HepG2 (cell line): ENCODE measurements at regions not wholly inside any gene's neighbourhood (a gene's known extent, or its start where the extent isn't known, plus 50 kb on each side); places are given as distances from the start of the nearest gene placed in this dataset.

Experiments used
- POLR2A ChIP-seq, 2 experiments: IDR thresholded peaks; 2 replicates each; pipeline ENCODE4 v1.6.1; 2011; ENCODE audit warnings: low read depth in 2 of 2, low read length in 2 of 2, mild to moderate bottlenecking in 1 of 2, moderate library complexity in 1 of 2; ENCODE audit not compliant: insufficient read depth in 1 of 2
- TRIM24 ChIP-seq: sonication (generic); formaldehyde crosslinking; IDR thresholded peaks from 2 replicates; pipeline ENCODE4 v1.8.0; 2022; ENCODE audit warnings: mild to moderate bottlenecking, missing genetic modification reagents
- TF ChIP-seq, protein P1 (sequence below), 2 experiments: sonication (generic) in 1 of 2; formaldehyde crosslinking in 1 of 2; IDR thresholded peaks; 2 replicates each; pipeline versions ENCODE4 v1.4.0 to v1.6.1; 2018 to 2020; ENCODE audit warnings: missing genetic modification reagents in 2 of 2, borderline replicate concordance in 1 of 2, low read depth in 1 of 2, mild to moderate bottlenecking in 1 of 2, missing biosample characterization in 1 of 2
- TF ChIP-seq, protein P2 (sequence below): IDR thresholded peaks from 2 replicates; pipeline ENCODE4 v1.6.1; 2012; ENCODE audit warnings: inconsistent platforms

DNA sequence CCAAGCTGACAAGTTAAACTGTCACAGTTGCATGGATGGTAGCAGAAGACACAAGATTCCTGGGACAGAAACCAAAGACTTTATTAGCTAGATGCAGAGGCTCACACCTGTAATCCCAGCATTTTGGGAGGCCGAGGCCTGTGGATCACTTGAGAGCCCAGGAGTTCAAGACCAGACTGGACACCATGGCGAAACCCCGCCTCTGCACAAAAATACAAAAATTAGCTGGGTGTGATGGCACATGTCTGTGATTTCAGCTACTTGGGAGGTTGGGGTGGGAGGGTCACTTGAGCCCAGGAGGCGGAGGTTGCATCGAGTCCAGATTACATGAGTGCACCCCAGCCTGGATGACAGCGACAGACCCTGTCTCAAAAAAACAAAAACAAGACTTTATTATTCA, 346.6 kb downstream of the IRS2 start:
- TF ChIP-seq, protein P1, sequence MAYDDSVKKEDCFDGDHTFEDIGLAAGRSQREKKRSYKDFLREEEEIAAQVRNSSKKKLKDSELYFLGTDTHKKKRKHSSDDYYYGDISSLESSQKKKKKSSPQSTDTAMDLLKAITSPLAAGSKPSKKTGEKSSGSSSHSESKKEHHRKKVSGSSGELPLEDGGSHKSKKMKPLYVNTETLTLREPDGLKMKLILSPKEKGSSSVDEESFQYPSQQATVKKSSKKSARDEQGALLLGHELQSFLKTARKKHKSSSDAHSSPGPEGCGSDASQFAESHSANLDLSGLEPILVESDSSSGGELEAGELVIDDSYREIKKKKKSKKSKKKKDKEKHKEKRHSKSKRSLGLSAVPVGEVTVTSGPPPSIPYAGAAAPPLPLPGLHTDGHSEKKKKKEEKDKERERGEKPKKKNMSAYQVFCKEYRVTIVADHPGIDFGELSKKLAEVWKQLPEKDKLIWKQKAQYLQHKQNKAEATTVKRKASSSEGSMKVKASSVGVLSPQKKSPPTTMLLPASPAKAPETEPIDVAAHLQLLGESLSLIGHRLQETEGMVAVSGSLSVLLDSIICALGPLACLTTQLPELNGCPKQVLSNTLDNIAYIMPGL (CRISPR knock-in tag; IDR thresholded peaks at IDR 0.05; ENCODE audit: borderline replicate concordance in 1 of 2, low read depth in 1 of 2) = no peak
- TF ChIP-seq POLR2A (IDR thresholded peaks at IDR 0.05; ENCODE audit: insufficient read depth in 1 of 2, low read depth in 2 of 2, low read length in 2 of 2) (no peak), TRIM24 (CRISPR knock-in tag) (no peak)
- TF ChIP-seq, protein P2, sequence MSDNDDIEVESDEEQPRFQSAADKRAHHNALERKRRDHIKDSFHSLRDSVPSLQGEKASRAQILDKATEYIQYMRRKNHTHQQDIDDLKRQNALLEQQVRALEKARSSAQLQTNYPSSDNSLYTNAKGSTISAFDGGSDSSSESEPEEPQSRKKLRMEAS = no peak
